Astrocyte of the cerebellum (primary cell): ENCODE measurements at regions not wholly inside any gene's neighbourhood (a gene's known extent, or its start where the extent isn't known, plus 50 kb on each side); places are given as distances from the start of the nearest gene placed in this dataset.
"Not testable (repeated sequence)": the region's sequence is repeated elsewhere in the genome, so short reads cannot be mapped to it uniquely, and the experiment has no call there.

Experiments used
- DNase-seq: peaks from one replicate; pipeline ENCODE4 v3.0.0-alpha.2; 2011; ENCODE audit warnings: low read depth
- H3K4me3 ChIP-seq: 2 replicates; pipeline ENCODE4 v1.5.1; 2011; ENCODE audit warnings: mild to moderate bottlenecking, low read depth, low read length, moderate library complexity
- in situ Hi-C: cut with HindIII; loops from 2 replicates; pipeline ENCODE4 v1.10.0; 2017; ENCODE audit warnings: low sequenced_read_pairs
- TF ChIP-seq, protein P1 (sequence below): IDR thresholded peaks from 2 replicates; pipeline ENCODE4 v1.5.1; 2012; ENCODE audit warnings: low read length, low read depth, moderate library complexity, mild to moderate bottlenecking; ENCODE audit errors: missing control alignments

DNA sequence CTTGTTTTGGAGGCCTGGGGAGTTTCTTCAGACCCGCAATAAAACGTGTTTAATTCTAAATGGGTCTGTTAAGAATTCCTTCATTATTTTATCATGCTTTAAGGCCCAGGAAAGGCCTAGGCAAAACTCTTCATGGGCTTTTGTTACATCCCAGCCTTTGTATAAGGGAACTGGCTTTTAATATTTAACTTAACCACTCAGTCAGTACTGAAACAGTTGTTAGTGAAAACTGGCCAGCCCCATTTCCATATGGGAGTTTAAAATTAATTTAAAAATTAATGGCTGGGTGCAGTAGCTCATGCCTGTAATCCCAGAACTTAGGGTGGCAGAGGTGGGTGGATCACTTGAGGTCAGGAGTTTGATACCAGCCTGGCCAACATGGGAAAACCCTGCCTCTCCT lies 213.2 kb upstream of the FKBP1C start:
- TF ChIP-seq, protein P1, sequence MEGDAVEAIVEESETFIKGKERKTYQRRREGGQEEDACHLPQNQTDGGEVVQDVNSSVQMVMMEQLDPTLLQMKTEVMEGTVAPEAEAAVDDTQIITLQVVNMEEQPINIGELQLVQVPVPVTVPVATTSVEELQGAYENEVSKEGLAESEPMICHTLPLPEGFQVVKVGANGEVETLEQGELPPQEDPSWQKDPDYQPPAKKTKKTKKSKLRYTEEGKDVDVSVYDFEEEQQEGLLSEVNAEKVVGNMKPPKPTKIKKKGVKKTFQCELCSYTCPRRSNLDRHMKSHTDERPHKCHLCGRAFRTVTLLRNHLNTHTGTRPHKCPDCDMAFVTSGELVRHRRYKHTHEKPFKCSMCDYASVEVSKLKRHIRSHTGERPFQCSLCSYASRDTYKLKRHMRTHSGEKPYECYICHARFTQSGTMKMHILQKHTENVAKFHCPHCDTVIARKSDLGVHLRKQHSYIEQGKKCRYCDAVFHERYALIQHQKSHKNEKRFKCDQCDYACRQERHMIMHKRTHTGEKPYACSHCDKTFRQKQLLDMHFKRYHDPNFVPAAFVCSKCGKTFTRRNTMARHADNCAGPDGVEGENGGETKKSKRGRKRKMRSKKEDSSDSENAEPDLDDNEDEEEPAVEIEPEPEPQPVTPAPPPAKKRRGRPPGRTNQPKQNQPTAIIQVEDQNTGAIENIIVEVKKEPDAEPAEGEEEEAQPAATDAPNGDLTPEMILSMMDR, result no peak
- no peak overlapping the region for H3K4me3 ChIP-seq
- DNase-seq, result no peak
- in situ Hi-C loops, result no loop called here

DNA sequence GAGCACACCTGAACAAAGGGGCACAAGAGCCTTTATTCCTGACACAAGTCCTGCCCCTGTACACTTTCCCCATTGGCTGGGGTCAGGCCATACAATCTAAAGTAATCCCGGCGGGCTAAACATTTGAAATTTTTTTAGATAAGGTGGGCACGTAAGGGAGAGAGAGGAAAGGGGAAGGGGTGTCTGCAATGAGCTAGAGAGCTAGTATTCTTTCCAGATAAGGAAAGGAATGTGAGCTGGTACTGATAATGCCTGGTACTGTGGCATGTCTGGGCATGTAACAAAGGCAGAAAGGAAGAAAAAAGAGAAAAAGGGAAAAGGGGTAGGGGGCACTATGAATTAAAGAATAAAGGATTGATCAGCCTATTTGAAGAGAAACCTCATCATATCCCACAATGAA lies 212.0 kb upstream of the FKBP1C start:
- DNase-seq, in situ Hi-C loops: not testable (repeated sequence)

DNA sequence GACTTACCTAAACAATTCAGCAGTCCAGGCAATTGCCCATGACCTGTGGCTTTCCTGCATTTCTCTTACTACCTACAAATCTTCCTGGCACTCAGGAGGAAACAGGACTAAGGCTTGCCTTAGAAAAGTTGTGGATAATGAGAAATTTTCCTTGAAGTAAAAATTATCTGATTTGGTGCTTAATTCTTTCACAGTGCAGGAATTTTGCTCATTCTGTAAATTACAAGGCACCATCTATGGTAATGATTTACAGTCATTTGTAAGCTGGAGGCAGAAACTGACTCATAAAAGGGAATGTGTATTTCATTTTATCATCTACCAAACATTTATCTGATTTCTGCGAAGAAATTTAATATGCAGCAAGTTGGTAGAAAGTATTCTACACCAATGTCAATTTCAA lies 211.5 kb upstream of the FKBP1C start:
- TF ChIP-seq, protein P1, result no peak
- no peak overlapping the region for H3K4me3 ChIP-seq
- no peak for DNase-seq
- in situ Hi-C loops, result no loop called here

More for the DNA sequence above, 212.0 kb upstream of the FKBP1C start:
- H3K4me3 ChIP-seq, result not testable (repeated sequence)

GRCh38 chr6:63006018-63006417 lies 205.3 kb upstream of the FKBP1C start:
- DNase-seq, in situ Hi-C loops, H3K4me3 ChIP-seq: not testable (repeated sequence)

DNA sequence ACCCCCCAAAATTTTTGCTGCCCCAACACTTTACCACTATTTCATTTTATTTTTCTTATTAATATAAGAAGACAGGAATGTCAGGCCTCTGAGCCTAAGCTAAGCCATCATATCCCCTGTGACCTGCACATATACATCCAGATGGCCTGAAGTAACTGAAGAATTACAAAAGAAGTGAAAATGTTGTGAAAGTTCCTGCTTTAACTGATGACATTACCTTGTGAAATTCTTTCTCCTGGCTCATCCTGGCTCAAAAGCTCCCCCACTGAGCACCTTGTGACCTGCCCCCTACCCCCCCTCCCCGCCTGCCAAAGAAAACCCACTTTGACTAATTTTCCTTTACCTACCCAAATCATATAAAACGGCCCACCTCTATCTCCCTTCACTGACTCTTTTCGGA lies 200.3 kb upstream of the FKBP1C start:
- in situ Hi-C loops, DNase-seq, H3K4me3 ChIP-seq: not testable (repeated sequence)

- H3K4me3 ChIP-seq, result no peak overlapping the region
- in situ Hi-C loops, result no loop called here
- no peak for DNase-seq
- TF ChIP-seq, protein P1, result no peak
Observed at GRCh38 chr6:63014290-63014689, 197.0 kb upstream of the FKBP1C start.

DNA sequence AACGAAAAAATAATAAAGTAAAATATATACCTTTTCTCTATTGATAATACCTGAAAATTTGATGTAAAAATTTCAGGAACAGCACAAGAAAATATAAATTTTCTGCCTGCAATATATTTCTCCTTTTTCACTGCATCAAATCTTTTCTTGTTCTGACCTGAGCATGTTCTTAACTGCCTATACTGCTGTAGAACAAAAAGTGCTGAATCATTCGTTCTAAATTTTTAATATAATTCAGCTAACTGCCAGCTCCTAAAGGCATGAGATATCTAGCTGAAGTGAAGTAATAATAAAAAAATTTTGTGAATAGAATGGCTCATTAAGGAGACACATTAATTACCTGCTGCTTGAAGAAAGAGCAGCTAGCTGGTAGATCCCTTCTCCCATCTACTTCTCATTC lies 188.6 kb upstream of the FKBP1C start:
- in situ Hi-C loops, result no loop called here
- H3K4me3 ChIP-seq, result no peak overlapping the region
- TF ChIP-seq, protein P1, result no peak
- DNase-seq, result no peak

GRCh38 chr6:63023726-63024125 lies 187.5 kb upstream of the FKBP1C start:
- no peak for DNase-seq
- in situ Hi-C loops, result no loop called here
- TF ChIP-seq, protein P1, result no peak
- no peak overlapping the region for H3K4me3 ChIP-seq

DNA sequence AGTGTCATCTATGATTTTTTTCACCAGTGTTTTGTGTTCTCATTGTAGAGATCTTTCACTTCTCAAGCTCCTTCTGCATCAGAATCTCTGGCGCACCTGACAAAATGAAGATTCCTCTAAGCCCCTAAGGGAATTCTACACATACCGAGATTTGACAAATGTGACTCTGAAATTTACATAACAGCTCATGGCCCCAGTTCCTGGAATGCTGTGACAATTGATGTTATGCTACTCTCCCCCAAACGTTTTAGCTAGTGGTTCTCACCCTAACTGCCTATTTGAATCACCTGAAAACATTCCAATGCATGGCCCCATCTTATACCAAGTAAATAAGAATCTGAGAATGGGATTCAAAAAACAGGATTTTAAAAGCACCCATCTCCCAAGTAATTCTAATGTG lies 162.1 kb upstream of the FKBP1C start:
- no peak for DNase-seq
- TF ChIP-seq, protein P1, result no peak
- no peak overlapping the region for H3K4me3 ChIP-seq
- in situ Hi-C loops, result no loop called here

DNA sequence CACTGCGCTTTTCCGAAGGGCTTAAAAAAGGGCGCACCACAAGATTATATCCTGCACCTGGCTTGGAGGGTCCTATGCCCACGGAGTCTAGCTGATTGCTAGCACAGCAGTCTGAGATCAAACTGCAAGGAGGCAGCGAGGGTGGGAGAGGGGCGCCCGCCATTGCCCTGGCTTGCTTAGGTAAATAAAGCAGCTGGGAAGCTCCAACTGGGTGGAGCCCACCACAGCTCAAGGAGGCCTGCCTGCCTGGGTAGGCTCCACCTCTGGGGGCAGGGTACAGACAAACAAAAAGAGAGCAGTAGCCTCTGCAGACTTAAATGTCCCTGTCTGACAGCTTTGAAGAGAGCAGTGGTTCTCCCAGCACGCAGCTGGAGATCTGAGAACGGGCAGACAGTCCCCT lies 158.1 kb upstream of the FKBP1C start:
- H3K4me3 ChIP-seq, DNase-seq, in situ Hi-C loops: not testable (repeated sequence)
